HG03060 (cell line): ENCODE measurements at regions not wholly inside any gene's neighbourhood (a gene's known extent, or its start where the extent isn't known, plus 50 kb on each side); places are given as distances from the start of the nearest gene placed in this dataset.

Experiments used
- ATAC-seq: cut with Tn5 transposase; IDR thresholded peaks from one replicate; pipeline ENCODE4 v1.9.1; 2021; ENCODE audit warnings: low read depth, moderate number of reproducible peaks; ENCODE audit not compliant: unreplicated experiment

DNA sequence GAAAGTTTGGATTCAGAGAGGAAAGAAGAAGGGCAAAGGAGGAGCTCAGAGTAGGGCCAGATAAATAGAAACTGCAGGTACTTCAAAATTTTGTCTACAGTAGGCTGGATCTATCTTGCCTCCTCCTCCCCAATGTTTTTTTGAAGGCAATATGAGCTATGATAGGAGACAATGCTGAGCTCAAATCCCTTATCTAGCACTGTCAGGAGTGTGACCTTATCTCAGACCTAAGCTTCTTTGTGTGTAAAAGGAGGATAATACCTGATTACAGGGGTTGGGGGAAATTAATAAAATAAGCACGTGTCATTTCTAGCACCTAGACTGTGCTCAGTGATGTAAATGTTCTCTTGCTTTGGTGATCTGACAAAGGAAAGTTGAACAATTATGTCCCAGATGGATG, 137.8 kb upstream of the CD180 start:
- ATAC-seq = no peak

DNA sequence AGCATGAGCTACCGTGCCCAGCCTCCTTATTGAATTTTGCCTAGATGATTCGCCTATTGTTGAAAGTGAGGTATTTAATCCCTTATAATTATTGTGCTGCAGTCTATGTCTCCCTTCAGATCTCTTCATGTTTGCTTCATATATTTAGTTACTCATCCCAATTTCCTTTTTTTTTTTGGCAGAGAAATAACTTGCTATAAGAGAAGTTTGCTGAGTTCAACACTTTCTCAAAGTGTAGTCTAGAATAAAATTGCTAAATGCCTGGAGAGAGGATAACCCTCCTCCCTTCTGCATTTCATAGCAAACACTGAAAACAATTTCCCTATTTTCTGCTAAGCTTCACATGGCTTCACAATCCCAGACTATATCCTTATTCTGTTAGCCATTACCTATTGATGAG, 136.6 kb upstream of the CD180 start:
- no peak for ATAC-seq

DNA sequence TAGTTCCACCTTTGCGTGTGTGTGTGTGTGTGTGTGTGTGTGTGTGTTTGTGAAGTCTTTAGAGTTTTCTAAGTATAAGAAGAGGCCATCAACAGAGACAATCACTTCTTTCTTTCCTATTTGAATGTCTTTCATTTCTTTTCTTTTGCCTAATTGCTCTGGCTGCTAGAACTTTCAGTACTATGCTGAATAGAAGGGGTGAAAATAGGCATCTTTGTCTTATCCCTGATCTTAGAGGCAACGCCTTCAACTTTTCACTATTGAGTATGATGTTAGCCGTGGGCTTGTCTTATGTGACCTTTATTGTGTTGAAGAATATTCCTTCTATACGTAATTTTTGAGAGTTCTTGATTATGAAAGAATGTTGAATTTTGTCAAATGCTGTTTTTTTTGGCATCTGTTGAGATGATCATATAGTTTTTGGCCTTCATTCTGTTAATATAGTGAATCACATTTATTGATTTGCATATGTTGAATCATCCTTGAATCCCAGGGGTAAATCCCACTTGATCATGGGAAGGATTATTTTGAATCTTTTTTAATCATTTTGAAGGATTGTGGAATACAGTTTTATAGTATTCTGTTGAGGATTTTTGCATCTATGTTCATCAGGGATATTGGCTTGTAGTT, 134.8 kb upstream of the CD180 start:
- no peak for ATAC-seq

DNA sequence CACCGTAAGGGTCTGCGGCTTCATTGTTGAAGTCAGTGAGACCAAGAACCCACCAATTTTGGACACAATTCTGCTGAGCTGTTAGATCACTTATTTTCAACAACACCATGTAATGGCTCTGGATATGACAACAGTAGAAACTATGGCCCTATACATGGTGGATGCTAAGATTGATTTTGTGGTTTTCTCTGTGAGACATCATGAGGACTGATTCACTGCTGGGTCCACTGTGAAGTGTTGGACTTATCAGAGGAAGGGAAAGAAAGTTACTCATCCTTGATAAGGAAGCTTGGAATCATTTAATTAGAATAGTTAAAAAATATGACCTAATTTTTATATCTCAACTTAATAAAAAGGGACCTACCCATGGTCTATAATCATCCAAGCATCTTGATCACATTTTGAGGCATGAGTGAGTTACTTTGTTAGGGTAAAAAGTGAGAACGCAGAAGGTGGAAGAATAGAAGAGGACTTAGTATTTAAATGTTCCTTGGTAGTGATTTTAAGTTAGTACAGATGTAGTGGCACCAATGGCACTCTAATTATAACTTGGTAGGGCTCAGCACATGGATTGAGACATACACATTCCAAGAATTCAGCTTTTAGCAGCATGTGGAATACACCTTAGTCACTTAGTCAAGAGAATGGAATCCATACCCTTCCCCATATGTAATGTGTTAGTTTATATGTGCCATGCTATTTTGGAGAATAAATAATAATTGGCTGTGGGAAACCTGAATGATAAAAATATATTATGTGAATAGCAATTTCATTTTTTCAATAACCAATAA, 123.5 kb upstream of the CD180 start:
- ATAC-seq = no peak

DNA sequence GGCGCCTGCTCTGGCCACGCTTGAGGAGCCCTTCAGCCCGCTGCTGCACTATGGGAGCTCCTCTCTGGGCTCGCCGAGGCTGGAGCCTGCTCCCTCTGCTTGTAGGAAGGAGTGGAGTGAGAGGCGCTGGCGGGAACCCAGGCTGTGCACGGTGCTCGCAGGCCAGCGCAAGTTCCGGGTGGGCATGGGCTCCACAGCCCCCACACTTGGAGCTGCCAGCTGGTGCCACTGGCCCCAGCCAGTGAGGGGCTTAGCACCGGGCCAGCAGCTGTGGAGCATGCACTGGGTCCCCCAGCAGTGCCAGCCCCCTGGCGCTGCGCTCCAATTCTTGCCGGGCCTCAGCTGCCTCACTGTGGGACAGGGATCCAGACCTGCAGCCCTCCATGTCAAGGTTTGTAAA, 122.1 kb upstream of the CD180 start:
- no peak for ATAC-seq

DNA sequence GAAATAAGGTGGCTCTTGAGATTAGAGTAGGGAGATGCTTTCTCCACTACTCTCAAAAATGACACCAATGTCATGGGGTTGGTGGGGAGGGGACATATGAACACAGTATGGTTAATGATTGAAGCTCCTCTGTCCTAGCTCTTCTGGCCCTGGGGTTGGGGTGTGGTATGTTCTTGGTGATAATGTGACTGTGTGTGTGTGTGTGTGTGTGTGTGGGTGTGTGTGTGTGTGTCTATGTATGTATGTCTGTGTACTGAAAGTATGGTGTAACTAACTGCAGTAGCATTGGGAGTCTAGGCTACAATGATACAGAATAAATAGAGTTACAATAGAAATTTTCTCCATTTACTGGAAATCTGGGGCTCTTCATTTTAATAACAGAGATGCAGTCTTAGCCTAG, 121.0 kb upstream of the CD180 start:
- ATAC-seq = no peak

DNA sequence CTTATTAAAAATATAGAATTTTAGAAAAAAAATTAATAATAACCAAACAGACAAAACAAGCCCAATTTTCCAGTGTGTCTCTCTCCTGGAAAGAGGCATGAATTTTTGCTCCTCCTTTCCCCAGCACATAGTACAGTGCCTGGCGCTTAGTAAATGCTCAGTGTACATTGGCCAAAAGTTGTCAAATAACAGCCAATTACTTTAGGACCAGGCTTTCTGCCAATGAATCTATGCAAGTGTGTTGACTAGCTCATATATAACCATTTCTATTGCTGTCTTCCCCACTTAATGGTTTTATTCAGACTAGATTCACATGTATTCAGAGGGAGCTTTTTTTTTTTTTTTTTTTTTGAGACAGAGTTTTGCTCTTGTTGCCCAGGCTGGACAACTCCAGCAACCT, 120.1 kb upstream of the CD180 start:
- no peak for ATAC-seq

DNA sequence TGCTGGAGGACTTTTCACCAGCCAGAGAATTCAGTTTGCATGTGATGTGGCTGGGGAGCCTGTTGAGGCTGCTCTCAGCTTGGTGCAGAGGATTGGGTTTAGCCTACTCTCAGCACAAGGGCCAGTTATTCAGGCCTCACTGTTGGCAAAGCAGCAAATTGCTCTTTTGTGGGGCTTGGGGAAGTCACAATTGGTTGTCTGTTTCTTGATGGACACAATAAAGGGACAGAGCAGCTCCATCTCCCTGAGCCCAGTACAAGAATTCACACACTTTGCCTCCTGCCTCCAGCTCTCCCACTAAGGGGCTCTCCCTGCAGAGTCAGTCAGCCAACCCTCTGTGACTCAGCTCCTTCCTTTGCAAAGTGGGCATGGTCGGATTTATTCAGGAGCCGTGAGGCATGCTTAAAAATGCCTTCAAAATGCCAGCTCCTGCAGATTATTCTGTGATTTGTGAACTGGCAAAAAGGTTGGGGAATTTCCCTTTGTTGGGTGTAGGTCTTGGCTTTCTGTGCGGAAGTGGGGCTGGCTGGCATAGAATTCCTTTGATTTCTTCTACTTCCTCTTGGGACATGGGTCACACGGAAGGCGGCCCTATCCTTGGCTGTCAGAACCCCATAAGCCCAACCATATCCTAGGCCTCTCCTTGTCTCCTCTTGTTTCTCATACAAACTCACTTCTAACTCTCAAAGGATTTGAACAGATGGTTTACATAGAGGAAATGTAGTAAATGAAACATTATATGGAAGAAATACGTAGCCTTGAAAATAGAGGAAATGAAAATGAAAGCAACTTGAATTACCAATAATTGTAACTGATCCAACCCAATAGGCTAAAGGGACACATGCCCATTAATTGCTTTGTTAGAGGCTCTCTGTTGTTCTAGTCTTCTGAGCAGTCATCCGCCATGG, 118.7 kb upstream of the CD180 start:
- ATAC-seq = no peak

DNA sequence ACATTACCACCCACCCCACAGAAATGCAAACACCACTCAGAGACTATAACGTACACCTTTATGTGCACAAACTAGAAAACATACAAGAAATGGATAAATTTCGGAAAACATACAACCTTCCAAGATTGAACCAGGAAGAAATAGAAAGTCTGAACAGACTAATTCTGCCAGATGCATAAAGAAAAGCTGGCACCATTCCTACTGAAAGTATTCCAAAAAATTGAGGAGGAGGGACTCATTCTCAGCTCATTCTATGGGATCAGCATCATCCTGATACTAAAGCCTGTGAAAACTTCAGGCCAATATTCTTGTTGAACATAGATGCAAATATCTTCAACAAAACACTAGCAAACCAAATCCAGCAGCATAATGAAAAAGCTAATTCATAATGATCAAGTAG, 115.1 kb upstream of the CD180 start:
- ATAC-seq = no peak

DNA sequence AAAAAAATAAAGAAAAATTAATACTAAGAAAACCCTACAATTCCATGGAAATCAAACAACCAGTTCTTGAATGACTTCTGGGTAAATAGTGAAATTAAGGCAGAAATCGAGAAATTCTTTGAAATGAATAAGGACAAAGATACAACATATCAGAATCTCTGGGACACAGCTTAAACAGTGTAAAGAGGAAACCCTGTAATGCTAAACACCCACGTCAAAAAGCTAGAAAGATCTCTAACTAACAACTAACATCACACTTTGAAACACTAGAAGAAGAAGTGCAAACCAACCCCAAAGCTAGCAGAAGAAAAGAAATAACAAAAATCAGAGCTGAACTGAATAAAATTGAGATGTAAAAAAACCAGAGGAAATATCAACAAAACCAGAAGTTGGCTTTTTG, 114.6 kb upstream of the CD180 start:
- no peak for ATAC-seq

DNA sequence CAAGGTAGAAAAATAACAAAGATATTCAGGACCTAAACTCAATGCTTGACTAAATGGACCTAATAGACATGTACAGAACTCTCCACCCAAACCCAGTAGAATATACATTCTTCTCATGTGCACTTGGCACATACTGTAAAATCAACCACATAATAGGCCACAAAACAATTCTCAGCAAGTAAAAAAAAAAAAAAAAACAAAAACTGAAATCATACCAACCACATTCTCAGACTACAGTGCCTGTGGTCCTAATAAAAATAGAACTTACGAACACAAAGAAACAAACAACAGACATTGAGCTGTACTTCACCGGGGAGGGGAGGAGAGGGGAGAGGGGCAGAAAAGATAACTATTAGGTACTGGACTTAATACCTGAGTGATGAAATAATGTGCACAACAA, 114.1 kb upstream of the CD180 start:
- no peak for ATAC-seq

DNA sequence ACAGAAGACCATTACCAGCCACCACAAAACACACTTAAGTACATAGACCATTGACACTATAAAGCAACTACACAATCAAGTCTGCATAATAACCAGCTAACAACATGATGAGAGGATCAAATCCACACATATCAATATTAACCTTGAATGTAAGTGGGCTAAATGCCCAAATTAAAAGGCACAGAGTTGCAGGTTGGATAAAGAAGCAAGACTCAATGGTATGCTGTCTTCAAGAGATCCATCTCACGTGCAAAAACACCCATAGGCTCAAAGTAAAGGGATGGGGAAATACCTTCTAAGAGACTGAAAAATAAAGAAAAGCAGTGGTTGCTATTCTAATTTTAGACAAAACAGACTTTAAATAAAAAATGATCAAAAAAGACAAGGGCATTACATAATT, 113.6 kb upstream of the CD180 start:
- no peak for ATAC-seq

DNA sequence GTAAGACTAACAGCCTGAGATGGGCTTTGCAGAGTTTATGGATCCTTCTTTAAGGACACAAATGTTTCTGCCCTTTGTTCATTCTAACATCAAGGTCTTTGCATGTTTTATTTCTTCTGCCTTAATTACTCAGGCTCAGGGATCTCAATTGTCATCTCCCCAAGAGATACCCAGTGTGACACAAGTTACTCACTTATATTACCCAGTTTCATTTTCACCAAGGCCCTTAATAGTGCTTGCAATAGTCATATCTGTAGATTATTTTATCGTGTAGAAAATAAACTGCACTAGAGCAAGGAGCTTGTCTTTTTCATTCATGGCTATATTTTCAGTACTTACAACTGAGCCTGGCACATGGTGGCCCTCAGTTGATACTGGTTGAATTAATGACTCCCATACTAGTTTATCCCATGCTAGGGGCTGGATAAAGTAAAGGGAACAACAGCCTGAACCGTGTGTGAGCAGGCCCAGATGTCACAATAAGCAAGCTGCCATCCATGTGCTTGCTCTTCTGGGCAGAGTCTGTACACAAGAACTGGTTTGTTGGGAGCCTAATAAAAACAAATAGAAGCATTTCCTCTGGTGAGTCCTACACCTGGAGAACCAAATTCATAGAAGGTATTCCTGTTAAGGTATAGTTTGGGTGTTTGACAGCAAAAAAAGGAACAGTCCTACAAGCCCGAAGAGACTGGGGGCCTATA, 112.5 kb upstream of the CD180 start:
- no peak for ATAC-seq

DNA sequence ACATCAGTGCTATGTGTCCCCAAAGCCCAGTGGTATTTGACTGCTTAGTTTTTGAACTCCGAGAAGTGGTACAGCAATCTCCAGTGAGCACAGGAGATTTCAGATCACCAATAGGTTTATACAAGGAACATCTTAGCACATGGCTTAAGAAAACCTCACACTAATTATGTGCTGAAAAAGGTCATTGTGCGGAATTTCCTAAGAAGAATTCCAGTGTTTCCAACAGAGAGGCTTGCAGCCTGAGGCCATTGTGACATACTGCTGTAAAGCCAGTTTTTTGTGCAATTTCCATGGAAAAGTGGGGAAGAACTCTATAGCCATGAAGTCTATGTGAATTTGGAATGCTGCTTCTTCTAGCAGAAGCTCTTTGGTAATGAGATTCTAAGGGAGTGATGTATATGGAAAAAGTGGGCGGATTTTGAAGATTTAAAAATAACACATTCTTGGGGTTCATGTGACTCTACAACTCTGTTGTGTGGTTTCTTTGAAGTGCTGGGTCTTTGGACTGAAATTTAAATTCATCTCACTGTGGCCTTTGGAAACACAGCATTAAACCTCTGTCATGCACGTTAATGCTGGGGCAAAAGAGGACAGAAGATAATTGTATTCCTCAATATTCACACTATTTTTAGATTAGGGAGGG, 110.5 kb upstream of the CD180 start:
- ATAC-seq = no peak

DNA sequence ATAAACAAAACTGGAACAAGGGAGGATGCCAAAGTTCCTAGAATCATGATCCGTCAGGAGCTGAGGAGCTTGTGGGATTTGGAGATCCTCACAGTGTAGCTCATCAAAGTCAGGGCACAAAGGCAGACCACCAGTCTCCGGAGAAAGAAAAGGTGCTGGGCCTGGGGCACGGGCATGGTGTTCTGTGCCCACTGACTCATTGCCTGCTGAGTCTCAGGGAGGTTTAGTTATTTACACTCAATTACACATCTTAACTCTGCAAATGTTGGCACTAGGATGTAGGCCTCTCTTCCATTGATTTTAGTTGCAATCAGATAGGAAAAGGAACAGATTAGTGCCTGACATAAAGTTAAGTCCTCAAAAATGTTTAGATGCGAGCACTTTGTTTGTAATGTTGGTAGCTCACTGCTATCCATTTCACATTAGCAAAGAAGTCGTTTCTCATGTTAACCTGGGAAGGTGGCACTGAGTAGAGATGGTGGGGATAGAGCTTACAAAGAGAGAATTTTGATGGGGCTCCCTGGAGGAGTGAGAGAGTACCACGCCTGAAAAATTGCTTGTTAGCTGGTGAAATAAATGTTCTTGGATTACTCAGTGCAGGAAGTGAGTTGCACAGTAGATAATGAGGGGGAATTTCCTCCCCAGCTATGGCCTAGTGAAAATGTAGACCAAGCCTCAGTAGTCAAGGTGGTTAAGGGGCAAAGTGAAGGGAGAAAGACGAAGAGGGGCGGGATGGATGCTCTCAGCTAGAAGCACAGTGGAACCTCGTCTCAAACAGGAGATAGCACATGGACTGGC, 109.5 kb upstream of the CD180 start:
- ATAC-seq = no peak

DNA sequence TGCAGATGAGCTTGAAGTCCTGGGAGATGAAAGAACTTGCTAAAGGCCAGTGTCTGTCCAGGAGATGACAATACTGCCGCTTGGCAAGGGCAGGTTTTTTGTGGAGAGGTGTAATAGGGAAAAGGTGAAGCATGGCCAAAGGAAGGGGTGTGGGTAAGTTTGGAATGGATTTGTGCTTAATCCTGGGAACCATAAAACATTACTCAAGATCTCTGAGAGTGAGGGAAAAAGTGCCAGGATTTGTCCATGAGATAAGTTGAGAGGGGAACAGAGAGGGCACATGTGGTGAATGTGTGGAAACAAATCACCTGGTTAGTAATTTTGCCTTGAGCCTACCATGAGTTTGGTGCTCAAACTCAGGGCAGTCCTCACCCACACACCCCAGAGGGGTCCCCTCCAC, 108.8 kb upstream of the CD180 start:
- no peak for ATAC-seq

DNA sequence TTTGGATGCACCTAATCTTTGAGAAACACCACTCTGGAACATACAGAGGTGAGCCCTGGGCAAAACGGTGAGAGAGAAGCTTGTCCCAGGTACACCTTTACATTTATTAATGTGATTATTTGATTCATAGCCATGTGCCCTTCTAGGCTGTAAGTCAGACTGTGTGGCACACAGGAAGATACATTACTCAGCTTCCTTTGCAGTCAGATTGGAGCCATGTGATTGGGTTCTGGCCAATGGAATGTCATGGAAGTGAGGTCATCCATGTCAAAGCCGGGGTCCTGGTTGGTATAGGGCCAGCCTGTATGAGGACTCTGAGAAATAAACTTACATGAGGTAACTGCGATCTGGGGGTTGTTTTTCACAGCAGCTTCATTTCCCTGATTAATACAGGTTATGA, 106.8 kb upstream of the CD180 start:
- ATAC-seq = no peak

DNA sequence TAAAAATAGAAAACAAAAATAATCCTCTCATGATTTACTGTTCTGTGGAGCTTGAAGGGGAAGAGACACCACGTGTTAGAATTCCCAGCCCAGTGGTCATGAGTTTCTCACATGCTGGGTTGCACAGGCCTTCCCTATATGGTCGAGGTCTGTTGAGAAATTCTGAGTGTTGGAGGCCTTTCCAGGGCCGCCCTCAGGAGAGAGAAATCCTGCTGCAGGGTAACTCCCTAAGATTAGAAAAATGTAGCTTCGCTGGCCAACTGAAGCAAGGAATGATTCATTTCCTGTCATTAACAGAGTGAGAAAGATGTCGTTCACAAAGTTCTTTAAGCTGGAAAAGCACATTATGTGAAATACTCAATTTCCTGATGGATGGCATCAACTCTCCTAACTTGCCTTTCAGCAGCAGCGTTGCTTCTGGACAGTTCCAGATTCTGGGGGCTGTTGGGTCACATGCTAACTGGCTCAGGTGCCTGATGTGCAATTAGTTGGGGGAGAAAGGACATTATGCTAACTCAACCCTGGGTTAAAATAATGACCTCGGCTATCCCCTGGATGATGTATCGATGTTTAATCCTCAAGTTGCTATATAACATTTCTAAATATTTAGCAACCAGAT, 104.8 kb upstream of the CD180 start:
- no peak for ATAC-seq

DNA sequence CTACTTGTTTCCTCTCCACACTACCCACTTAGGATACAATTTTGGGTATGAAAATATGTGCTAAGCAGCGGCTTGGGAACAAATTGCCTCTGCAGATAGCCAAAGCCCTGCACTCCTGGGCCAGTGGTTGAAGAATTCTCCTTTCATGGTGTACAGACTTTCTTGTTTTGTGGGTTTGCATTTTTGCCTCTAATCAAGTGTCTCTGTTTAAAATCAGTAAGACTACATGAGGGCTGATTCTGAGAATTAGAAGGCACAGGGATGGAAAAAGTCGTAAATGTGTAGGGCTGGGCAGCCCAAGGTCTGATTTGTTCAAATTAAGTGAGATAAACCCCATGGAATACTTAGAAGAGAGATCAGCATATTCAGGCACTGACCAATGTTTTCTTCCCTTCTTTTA, 103.7 kb upstream of the CD180 start:
- no peak for ATAC-seq
